ENCODE measurements at regions not wholly inside any gene's neighbourhood (a gene's known extent, or its start where the extent isn't known, plus 50 kb on each side); places are given as distances from the start of the nearest gene placed in this dataset.

DNA sequence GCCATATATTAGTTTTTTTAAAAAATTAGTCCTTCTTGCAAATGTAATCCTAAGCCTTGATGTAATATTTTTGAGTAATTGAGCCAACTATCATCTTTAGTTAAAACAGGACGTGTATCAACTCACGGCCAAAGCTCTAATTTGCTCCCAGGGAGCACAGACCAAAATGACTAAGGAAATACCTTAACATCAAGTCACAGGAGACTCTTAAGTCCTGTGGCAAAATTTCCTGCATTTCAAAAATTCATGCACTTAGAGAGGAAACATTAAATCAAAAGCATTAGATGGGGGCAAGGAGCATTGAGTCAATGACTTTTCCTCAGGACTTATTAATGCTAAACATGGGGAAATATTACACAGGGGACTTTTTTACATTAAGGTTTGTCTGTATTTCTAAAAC, 276.0 kb downstream of the MFSD1 start:
- TF ChIP-seq, protein P1, sequence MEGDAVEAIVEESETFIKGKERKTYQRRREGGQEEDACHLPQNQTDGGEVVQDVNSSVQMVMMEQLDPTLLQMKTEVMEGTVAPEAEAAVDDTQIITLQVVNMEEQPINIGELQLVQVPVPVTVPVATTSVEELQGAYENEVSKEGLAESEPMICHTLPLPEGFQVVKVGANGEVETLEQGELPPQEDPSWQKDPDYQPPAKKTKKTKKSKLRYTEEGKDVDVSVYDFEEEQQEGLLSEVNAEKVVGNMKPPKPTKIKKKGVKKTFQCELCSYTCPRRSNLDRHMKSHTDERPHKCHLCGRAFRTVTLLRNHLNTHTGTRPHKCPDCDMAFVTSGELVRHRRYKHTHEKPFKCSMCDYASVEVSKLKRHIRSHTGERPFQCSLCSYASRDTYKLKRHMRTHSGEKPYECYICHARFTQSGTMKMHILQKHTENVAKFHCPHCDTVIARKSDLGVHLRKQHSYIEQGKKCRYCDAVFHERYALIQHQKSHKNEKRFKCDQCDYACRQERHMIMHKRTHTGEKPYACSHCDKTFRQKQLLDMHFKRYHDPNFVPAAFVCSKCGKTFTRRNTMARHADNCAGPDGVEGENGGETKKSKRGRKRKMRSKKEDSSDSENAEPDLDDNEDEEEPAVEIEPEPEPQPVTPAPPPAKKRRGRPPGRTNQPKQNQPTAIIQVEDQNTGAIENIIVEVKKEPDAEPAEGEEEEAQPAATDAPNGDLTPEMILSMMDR (IDR thresholded peaks at IDR 0.05): no peak
- H3K27me3 ChIP-seq: no peaks in the 10 kb centered on the region
- H3K36me3 ChIP-seq: no peaks in the 10 kb centered on the region
- H3K4me3 ChIP-seq (ENCODE audit: low read depth in 1 of 2, low read length in 1 of 2): no peak overlapping the region
- no peak overlapping the region for H3K27ac ChIP-seq
- H3K9me3 ChIP-seq: no peaks in the 10 kb centered on the region
- H3K4me1 ChIP-seq (ENCODE audit: control insufficient read depth in 1 of 2, insufficient read depth in 1 of 2, low read depth in 1 of 2, low read length in 1 of 2): no peaks in the 10 kb centered on the region

DNA sequence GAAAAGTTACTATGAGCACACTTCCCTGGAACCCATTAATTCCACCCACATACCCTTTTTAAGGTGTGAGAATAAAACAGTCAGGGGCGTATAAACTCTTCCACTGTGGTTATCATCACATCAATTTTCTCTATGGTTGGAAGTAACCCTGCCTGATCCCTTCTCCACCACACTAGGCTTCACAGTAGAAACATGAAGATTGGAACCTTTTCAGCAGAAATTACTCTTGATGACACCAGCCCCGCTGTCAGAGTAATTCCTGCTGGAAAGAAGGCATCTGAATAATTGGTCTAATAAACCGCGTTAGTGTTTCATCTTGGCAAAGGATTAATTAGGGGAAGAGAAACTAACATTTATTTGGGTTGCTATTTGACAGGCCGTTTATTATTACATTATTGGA, 278.4 kb downstream of the MFSD1 start:
- no peaks in the 10 kb centered on the region for H3K36me3 ChIP-seq
- TF ChIP-seq, protein P1 (IDR thresholded peaks at IDR 0.05): no peak
- no peaks in the 10 kb centered on the region for H3K27me3 ChIP-seq
- H3K27ac ChIP-seq: no peak overlapping the region
- no peaks in the 10 kb centered on the region for H3K4me1 ChIP-seq (ENCODE audit: control insufficient read depth in 1 of 2, insufficient read depth in 1 of 2, low read depth in 1 of 2, low read length in 1 of 2)
- no peaks in the 10 kb centered on the region for H3K9me3 ChIP-seq
- no peak overlapping the region for H3K4me3 ChIP-seq (ENCODE audit: low read depth in 1 of 2, low read length in 1 of 2)

DNA sequence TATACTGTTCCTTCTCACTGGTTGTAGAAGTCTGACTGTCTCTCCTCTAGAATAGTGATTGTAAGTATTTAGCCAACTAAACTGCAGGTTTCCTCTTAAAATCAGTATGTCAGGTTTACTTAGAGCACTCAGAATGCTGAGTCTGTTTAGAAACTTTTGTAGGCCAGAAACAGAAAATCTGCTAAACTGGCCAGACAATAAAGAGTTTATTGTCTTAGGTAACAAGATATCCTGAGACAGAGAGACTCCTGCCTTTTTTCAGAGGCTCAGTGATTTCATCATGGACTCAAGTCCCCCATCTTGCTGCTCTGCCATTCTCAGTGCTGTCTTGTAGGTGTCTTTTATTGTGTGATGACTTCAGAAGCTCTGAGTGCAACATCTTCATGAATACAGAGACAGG, 279.0 kb downstream of the MFSD1 start:
- Histone ChIP-seq H3K4me3 (ENCODE audit: low read depth in 1 of 2, low read length in 1 of 2) (no peak overlapping the region), H3K27me3 (no peaks in the 10 kb centered on the region), H3K36me3 (no peaks in the 10 kb centered on the region), H3K27ac (no peak overlapping the region), H3K4me1 (ENCODE audit: control insufficient read depth in 1 of 2, insufficient read depth in 1 of 2, low read depth in 1 of 2, low read length in 1 of 2) (no peaks in the 10 kb centered on the region), H3K9me3 (no peaks in the 10 kb centered on the region)
- TF ChIP-seq, protein P1 (IDR thresholded peaks at IDR 0.05): no peak

DNA sequence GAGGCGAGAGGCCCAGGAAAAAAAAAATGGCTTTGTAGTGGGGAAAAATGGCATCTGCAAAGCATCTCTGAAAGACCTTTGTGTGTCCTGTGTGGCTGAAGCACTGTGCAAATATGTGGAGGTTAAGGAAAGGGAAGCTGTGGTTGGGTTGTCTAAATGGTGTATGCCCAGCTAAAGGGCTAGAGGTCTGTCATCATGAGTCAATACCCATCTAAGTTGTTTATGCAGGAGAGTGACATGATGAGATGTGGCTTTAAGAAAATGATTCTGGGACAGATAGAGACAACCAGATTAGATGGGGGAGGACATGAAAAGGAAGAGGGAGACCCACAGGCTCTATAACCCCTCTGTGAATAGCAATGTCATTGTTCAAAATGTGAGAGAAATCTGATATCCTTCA, 280.7 kb downstream of the MFSD1 start:
- Histone ChIP-seq H3K9me3 (no peaks in the 10 kb centered on the region), H3K4me3 (ENCODE audit: low read depth in 1 of 2, low read length in 1 of 2) (no peak overlapping the region), H3K27me3 (no peaks in the 10 kb centered on the region), H3K27ac (no peak overlapping the region), H3K36me3 (no peaks in the 10 kb centered on the region), H3K4me1 (ENCODE audit: control insufficient read depth in 1 of 2, insufficient read depth in 1 of 2, low read depth in 1 of 2, low read length in 1 of 2) (no peaks in the 10 kb centered on the region)
- TF ChIP-seq, protein P1 (IDR thresholded peaks at IDR 0.05): no peak

DNA sequence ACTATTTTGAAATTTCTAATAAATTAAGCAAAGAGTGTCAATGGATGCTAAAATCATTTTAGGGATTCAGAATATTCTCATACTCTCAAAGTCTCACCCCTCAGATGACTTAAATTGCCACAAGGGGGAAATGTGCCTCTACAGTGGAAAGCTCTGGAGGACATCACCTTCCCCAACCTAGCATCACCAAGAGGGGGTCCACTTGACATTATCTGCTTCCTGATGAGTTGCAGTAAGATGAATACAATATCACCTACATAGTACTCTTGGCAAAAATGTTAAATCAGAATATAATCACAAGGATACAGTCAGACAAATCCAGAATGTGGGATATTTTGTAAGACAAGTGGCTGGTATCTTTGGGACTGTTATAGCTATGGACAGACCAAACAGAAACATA, 290.1 kb downstream of the MFSD1 start:
- Histone ChIP-seq H3K36me3 (no peaks in the 10 kb centered on the region), H3K4me1 (ENCODE audit: control insufficient read depth in 1 of 2, insufficient read depth in 1 of 2, low read depth in 1 of 2, low read length in 1 of 2) (no peaks in the 10 kb centered on the region), H3K9me3 (no peaks in the 10 kb centered on the region), H3K4me3 (ENCODE audit: low read depth in 1 of 2, low read length in 1 of 2) (no peak overlapping the region), H3K27ac (no peak overlapping the region), H3K27me3 (no peaks in the 10 kb centered on the region)
- TF ChIP-seq, protein P1 (IDR thresholded peaks at IDR 0.05): no peak

DNA sequence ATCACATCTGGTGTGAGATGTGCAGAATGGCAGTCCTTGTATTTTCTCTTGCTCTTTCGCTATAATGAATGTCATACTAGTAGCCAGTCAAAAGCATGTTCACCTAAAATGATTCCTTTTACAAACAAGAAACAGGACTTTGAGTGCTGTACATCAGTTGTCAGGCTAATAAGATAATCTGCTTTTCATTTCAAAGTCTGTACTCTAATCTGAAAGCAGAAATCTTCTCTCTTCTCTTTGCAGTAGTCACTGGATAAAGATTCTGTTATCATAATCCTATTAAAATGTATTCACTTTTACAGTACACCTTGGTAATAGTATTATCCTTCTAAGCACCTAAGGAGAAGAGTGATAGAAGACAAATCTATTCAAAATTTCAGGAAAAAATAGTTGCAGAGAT, 300.1 kb downstream of the MFSD1 start:
- TF ChIP-seq, protein P1 (IDR thresholded peaks at IDR 0.05): no peak
- H3K27ac ChIP-seq: no peak overlapping the region

More for the DNA sequence above, 300.1 kb downstream of the MFSD1 start:
- Histone ChIP-seq H3K27me3 (no peaks in the 10 kb centered on the region), H3K9me3 (no peaks in the 10 kb centered on the region), H3K4me3 (ENCODE audit: low read depth in 1 of 2, low read length in 1 of 2) (no peak overlapping the region), H3K4me1 (ENCODE audit: control insufficient read depth in 1 of 2, insufficient read depth in 1 of 2, low read depth in 1 of 2, low read length in 1 of 2) (no peaks in the 10 kb centered on the region), H3K36me3 (no peaks in the 10 kb centered on the region)

Measured in neutrophil (primary cell).